HUDEP-2 (cell line): ENCODE measurements at regions not wholly inside any gene's neighbourhood (a gene's known extent, or its start where the extent isn't known, plus 50 kb on each side); places are given as distances from the start of the nearest gene placed in this dataset.

Source experiments
- DNase-seq, 76 experiments: peaks; one replicate each; lab custom pipeline; 2025; ENCODE audit not compliant: unreplicated experiment in 76 of 76; lab: John Stamatoyannopoulos, UW

GRCh38 chr20:48196486-48196885 is 411.2 kb upstream of the SULF2 start:
- no peak for DNase-seq

- no peak for DNase-seq
Observed at GRCh38 chr20:48196001-48196400, 410.7 kb upstream of the SULF2 start.

- DNase-seq, result no peak
Observed at GRCh38 chr20:48195121-48195870, 410.0 kb upstream of the SULF2 start.

GRCh38 chr20:48194583-48194982 is 409.3 kb upstream of the SULF2 start:
- DNase-seq, result no peak

- no peak for DNase-seq
Observed at GRCh38 chr20:48193627-48194425, 408.5 kb upstream of the SULF2 start.

GRCh38 chr20:48192109-48192508 is 406.8 kb upstream of the SULF2 start:
- DNase-seq, result no peak

- DNase-seq, result no peak
Observed at GRCh38 chr20:48191200-48191599, 405.9 kb upstream of the SULF2 start.

GRCh38 chr20:48190757-48191156 is 405.5 kb upstream of the SULF2 start:
- no peak for DNase-seq

GRCh38 chr20:48189181-48189580 is 403.9 kb upstream of the SULF2 start:
- no peak for DNase-seq

- DNase-seq, result no peak
Observed at GRCh38 chr20:48187851-48188250, 402.6 kb upstream of the SULF2 start.

- no peak for DNase-seq
Observed at GRCh38 chr20:48186915-48187314, 401.6 kb upstream of the SULF2 start.

- no peak for DNase-seq
Observed at GRCh38 chr20:48186447-48186846, 401.2 kb upstream of the SULF2 start.

GRCh38 chr20:48184229-48184628 is 398.9 kb upstream of the SULF2 start:
- no peak for DNase-seq

- no peak for DNase-seq
Observed at GRCh38 chr20:48181261-48181935, 396.1 kb upstream of the SULF2 start.

GRCh38 chr20:48180618-48181017 is 395.3 kb upstream of the SULF2 start:
- DNase-seq, result no peak

- no peak for DNase-seq
Observed at GRCh38 chr20:48180024-48180423, 394.7 kb upstream of the SULF2 start.

- no peak for DNase-seq
Observed at GRCh38 chr20:48178633-48179032, 393.4 kb upstream of the SULF2 start.

- no peak for DNase-seq
Observed at GRCh38 chr20:48177058-48177457, 391.8 kb upstream of the SULF2 start.

GRCh38 chr20:48176139-48176538 is 390.9 kb upstream of the SULF2 start:
- no peak for DNase-seq

- DNase-seq, result no peak
Observed at GRCh38 chr20:48175261-48175660, 390.0 kb upstream of the SULF2 start.

- DNase-seq, result no peak
Observed at GRCh38 chr20:48172357-48172702, 387.0 kb upstream of the SULF2 start.
